HG03139 (cell line): ENCODE measurements at regions not wholly inside any gene's neighbourhood (a gene's known extent, or its start where the extent isn't known, plus 50 kb on each side); places are given as distances from the start of the nearest gene placed in this dataset.
"Not testable (repeated sequence)": the region's sequence is repeated elsewhere in the genome, so short reads cannot be mapped to it uniquely, and the experiment has no call there.

ENCODE experiments used
- ATAC-seq: cut with Tn5 transposase; IDR thresholded peaks from one replicate; pipeline ENCODE4 v1.9.1; 2021; ENCODE audit not compliant: unreplicated experiment

GRCh38 chr7:85287106-85287825, 100.4 kb upstream of the SEMA3D start:
- no peak for ATAC-seq

- no peak for ATAC-seq
Observed at GRCh38 chr7:85286446-85286845, 99.6 kb upstream of the SEMA3D start.

- ATAC-seq = no peak
Observed at GRCh38 chr7:85285527-85285926, 98.7 kb upstream of the SEMA3D start.

- ATAC-seq = no peak
Observed at GRCh38 chr7:85275204-85275603, 88.3 kb upstream of the SEMA3D start.

GRCh38 chr7:85274454-85274853, 87.6 kb upstream of the SEMA3D start:
- ATAC-seq = no peak

GRCh38 chr7:85262891-85263290, 76.0 kb upstream of the SEMA3D start:
- ATAC-seq = no peak

GRCh38 chr7:85261336-85261735, 74.5 kb upstream of the SEMA3D start:
- ATAC-seq = no peak

- ATAC-seq = not testable (repeated sequence)
Observed at GRCh38 chr7:85249787-85250186, 62.9 kb upstream of the SEMA3D start.

GRCh38 chr7:85239109-85239508, 52.3 kb upstream of the SEMA3D start:
- ATAC-seq = no peak

- ATAC-seq = no peak
Observed at GRCh38 chr7:85237721-85238120, 50.9 kb upstream of the SEMA3D start.
